Activated CD4-positive, alpha-beta T cell treated with anti-CD3 and anti-CD28 coated beads for 48 hours (primary cell): ENCODE measurements at regions not wholly inside any gene's neighbourhood (a gene's known extent, or its start where the extent isn't known, plus 50 kb on each side); places are given as distances from the start of the nearest gene placed in this dataset.
"Not testable (repeated sequence)": the region's sequence is repeated elsewhere in the genome, so short reads cannot be mapped to it uniquely, and the experiment has no call there.

Experiments used
- DNase-seq: peaks from one replicate; pipeline ENCODE4 v3.0.0-alpha.2; 2020

DNA sequence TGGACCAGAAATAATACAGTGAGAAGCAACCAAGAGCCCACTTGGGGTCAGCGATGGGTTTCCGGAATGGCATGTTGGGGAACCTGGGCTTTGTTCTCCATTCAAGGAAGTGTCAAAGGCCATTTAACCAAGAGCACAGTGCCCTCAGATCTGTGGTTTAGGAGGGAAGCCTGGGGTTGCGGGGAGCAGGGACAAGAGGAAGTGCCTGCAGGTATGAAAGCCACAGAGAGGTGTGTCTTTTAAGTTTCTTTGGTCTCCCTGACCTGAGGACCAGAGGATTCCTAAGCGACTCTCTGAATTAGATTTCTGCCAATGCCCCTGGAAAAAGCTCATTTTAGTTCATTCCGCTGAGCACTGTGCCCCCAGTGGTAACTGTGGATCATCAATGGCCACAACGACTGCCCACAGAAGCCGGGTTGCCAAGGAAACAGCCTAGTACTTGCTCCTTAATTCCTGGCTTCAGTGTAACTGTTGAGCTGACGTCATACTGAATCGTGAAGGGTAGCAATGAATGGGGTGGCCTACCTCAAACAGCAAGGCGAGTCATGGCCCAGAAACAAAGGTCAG lies 107.3 kb upstream of the SPIN1 start:
- DNase-seq = peak; percentile 21

GRCh38 chr9:88278036-88278435 lies 110.2 kb upstream of the SPIN1 start:
- no peak for DNase-seq

DNA sequence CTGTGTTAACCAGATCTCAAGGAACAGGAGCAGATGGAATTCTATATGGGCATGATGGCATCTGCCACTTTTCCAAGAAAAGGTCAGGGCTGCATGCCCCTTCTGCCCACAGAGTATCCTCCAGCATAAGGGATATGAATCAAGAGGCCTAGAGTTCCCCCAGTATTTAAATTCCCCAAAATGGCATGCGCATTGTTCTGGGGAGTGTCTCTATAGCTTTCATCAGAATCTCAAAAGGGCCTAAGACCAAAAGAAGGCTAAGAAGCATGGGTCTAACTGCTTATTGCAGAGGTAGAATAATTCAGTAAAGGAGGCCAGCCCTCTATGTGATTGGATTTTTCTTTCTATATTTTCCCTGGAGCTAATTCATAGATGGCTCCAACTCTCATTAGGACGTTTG lies 114.2 kb upstream of the SPIN1 start:
- DNase-seq = no peak

DNA sequence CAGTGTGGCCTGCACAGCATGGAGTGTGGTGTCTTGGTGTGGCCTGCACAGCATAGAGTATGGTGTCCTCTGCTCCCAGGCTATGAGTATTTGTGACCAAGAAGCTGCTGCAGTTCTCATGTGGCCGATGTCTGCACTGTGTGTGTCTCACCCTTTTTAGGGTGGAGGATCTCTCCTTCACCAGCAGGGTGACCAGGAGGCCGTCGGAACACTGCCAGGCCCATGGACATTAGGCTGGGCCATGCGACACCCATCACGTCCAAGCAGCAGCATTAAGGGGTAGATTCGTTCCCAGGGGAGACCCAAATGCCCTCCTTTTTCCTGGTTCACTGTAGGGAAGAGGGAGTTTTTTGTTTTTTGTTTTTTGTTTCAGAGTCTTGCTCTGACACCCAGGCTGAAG lies 115.3 kb upstream of the SPIN1 start:
- no peak for DNase-seq

DNA sequence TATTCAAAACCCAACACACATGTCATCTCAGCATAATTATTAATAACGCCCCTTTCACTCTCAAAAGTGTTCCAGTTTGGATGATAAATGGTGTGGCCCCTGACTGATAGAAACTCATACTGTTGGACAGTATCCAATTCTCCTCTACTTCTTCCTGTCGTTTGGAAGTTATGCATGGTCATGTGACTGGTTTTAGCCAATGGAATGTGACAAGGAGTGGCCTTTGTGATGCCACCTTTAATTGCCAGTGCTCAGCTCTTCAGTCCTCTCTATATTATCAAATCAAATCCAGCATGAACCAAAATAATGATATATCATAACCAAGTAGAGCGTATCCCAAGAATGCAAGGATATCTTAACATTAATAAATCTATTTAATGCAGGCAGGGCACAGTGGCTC lies 117.8 kb upstream of the SPIN1 start:
- no peak for DNase-seq

DNA sequence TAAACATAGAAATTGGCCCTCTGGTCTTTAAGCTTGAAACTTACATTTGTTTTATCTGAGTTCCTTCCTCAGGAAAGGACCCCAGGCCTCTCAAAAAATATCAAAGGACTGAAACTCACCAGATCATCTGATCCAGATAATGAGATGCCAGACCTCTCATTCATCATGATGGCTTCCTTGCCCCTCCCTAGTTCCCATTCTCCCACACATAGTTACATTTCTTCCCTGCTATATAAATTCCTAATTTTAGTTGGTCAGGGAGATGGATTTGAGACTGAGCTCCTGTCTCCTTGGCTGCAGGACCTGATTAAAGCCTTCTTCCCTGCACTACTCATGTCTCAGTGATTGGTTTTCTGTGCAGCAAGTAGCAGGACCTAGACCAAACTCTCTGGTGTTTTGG lies 119.4 kb upstream of the SPIN1 start:
- no peak for DNase-seq

GRCh38 chr9:88267283-88267682 lies 121.0 kb upstream of the SPIN1 start:
- DNase-seq = no peak

DNA sequence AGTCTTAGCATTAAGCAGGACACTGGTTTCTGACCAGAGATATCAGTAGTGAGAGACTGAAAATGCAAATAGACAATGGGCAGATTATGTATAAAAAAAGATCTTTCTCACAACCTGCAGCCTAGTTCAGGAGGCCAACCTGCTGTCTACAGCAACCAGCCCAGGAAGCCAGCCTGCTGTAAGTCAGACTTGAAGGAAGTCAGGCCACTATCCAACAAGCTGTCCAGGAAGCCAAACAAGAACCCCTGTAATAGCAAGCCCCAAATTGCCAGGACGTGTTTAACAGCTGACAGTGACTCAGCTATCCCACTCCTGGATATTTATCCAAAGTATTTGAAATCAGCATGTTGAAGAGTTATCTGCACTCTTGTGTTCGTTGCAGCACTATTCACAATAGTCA lies 121.8 kb upstream of the SPIN1 start:
- DNase-seq = no peak

- no peak for DNase-seq
Observed at GRCh38 chr9:88259001-88259400, 120.7 kb upstream of the SPATA31C2 start.

DNA sequence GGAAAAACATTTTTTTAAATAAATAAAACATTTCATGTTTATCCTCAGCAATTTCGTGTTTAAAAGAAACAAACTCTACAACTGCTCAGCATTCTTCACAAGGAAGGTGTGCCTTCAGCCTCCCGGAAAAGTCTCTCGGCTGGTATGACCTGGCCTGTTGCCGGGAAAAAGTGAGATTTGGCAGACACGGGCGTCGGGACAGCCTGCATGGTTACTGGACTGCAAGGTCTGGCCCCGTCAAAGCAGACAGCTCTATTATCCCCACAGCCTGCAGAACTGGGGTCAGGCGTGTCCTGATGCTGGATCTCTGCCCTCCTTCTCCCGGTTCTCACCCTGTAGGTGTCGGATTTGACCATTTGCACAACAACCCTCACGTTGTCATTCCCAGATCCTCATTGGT lies 120.3 kb upstream of the SPATA31C2 start:
- no peak for DNase-seq

DNA sequence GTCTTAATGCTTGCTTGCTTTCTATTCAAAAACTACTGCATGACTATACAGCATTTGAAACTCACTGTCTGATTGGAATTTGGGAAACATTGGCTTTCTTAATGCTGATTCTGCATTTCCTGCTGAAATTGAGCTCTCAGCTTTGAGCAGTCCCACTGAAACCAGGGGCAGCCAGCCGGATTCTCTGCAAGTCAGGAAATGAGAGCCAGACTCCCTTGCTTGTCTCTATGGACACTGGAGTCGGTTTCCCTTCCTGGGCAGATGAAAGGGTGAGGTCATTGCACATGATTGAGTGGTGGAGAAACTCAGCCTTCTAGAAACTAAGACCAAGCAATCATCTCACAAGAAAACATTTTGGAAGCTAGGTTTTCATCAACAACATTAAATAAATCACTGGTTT lies 119.7 kb upstream of the SPATA31C2 start:
- no peak for DNase-seq

DNA sequence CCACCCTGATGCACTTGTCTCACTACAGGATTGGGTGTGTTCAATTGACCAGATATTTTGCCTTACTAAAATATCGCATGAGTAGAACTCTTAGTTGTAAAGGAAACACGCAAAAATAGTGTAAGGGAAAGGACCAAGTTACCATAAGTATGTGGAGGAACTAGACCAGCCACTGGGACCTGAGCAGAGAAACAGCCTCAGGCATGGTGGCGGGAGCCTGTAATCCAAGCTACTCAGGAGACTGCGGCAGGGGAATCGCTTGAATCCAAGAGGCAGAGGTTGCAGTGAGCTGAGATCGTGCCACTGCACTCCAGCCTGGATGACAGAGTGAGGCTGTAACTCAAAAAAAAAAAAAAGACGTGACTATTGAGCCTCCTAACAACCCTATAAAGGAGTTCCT lies 117.9 kb upstream of the SPATA31C2 start:
- DNase-seq = no peak

- DNase-seq = not testable (repeated sequence)
Observed at GRCh38 chr9:88255806-88256205, 117.5 kb upstream of the SPATA31C2 start.

DNA sequence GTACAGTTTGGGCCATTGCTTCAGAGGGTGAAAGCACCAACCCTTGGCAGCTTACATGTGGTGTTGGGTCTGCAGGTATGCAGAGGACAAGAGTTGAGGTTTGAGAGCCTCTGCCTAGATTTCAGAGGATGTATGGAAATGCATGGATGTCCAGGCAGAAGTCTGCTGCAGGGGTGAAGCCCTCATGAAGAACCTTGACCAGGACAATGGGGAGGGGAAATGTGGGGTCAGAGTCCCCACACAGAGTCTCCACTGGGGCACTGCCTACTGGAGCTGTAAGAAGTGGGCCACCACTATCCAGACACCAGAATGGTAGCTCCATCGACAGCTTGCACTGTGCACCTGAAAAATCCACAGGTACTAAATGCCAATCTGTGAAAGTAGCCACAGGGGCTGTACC lies 113.6 kb upstream of the SPATA31C2 start:
- DNase-seq = no peak

- no peak for DNase-seq
Observed at GRCh38 chr9:88243736-88244135, 105.5 kb upstream of the SPATA31C2 start.

GRCh38 chr9:88242879-88243278 lies 104.6 kb upstream of the SPATA31C2 start:
- DNase-seq = no peak

DNA sequence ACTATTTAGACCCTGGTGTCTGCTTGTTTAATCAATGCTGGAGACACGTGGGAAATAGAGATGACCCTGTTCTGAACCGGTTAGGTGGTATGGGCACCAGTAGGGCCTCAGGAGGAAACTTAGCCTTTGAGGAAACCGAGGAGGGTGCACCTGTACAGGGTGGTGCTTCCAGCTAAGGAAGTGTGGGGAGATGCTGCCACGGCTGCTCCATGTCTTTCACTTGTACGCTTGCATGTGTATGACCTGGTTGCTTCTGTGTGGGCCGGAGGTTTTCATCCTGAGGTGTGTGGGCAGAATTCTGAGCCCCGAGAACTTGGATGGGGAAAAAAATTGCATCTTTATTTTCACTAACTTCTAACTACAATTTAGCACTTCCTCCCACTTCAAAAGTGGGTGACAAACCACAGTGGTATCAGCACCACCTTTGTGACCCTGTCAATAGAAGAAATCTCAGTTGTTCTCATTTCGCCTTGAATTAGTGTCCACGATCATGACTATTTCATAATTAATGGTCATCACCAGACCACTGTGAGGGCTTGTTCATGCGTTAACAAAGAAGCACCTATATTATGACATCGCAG lies 99.8 kb upstream of the SPATA31C2 start:
- peak; percentile 22 for DNase-seq

DNA sequence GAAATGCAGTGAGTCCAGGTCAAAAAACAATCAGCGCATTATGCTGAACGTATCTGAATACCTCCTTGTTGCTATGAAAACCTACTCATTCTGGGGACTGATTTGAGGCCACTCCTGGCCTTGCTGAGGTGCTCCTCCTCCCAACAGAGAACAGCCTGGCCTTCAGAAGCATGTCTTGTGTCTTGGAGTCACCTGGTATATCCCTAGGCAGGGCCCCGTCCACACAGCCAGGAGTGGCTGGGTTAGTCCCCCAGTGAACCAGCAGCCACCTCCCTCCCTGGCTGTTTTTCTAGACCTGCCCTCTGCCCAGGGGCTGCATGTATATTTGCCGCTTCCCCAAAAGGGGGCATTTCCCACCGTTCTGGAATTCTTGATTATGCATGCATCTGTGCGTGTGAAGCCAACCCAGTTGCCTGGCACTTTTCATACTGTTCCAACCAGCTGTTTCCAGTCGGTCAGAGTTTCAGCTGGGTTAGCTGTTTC lies 99.2 kb upstream of the SPATA31C2 start:
- DNase-seq = no peak

DNA sequence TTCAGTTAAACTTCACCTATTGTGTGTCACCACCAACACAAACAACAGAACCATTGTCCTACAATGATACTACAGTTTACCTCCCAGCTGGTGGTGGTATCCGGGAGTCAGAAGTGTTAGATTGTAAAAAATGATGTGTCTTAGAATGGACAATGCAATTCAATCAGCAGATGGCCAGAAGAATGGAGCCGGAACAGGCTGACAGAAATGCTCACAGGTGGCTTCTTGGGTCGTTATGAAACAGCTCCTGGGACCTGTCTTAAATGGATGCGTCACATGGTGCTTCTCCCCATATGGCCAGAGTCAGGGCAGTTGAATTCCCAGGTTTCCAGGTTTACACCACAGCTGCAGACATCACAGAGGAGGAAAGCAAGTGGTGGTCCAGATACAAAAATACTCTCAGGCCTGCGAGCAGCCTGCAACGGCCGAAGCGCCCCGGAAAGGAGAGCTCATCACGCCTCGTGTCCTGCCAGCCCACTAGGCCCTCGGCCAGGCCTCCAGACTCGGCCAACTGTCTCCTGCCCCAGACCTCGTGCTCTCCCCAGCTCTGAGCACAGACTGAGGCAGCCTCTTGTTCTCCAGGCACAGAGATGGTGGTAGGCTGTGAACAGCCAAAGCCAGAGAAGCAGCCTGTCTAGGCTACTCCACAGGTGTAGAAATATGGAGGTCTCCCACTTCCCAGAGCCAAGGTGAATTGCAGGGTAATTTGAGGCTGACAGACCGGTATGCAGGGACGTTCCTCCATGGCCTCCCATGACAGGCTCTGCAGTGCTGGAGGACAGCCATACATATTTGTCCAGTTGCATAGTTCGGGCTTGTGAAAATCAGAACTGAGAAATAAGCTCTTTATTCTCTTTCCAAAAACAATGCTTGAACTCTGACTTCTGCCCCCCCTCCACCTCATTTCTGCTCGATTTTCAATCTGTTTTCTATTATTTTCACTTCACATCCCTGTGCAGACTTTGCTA lies 98.5 kb upstream of the SPATA31C2 start:
- DNase-seq = no peak

- DNase-seq = no peak
Observed at GRCh38 chr9:88235615-88236014, 97.3 kb upstream of the SPATA31C2 start.

DNA sequence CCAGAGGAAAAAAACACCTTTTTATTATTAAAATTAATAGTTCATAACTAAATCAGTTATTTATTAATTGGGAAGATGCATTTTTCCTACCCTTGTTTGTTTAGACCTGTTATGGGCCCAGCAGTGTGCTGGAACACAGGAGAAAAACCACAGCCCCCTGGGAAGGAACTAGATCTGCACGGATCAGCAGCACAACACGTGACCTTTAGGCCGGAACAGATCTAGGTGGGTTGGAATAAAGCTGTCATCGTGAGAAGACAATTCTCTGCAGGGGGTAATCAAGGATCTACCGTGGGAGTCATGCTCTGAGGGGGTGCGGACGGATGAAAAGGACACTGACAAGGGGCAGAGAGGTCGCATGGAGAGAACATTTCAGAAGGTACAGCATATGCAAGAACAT lies 95.8 kb upstream of the SPATA31C2 start:
- no peak for DNase-seq

DNA sequence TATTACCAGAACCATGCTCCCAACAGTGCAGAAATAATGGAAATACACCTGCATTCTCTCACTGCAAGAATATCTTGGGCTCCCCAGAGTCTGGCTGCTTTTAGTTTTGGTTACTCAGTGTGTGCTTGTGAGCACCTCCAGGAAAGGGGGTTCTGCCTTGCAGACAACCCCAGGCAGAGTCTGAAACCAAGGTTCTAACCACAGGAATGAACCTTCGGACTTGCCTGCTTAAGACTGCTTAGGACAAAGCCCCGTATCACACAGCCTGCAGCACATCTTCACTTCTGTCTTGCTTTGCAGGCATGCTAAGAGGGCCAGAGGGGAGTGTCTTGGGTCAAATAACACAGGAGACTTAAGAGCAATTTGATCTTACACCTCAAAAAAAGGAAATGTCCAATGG lies 94.8 kb upstream of the SPATA31C2 start:
- DNase-seq = no peak

DNA sequence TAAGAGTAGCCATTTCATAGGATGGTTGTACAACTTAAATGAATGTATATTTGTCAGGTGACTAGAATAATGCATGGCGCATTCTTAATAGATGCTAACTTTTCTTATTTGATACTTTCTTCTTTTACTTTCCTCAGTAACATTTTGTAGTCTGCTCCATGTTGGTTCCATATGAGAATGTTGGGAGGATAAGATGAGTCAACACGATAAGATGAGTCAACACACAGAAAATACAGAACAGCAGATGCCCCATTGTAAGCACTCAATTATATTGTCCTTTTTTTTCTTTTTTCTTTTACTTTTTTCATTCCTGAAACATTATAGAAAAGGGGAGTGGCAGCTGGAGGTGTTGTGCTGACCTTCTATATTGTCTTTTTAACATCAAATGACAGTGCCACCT lies 92.3 kb upstream of the SPATA31C2 start:
- no peak for DNase-seq

GRCh38 chr9:88229434-88229833 lies 91.2 kb upstream of the SPATA31C2 start:
- DNase-seq = no peak
